ENCODE measurements at regions not wholly inside any gene's neighbourhood (a gene's known extent, or its start where the extent isn't known, plus 50 kb on each side); places are given as distances from the start of the nearest gene placed in this dataset.

- no peak for DNase-seq (ENCODE audit: low read depth in 2 of 2)
- no peak for TF ChIP-seq CTCF (IDR thresholded peaks at IDR 0.05; ENCODE audit: low read depth, low read length)
- no peak overlapping the region for H3K4me3 ChIP-seq (replicated peaks in 1 of 2; ENCODE audit: low read depth in 2 of 2, low read length in 2 of 2)
These were observed 238.5 kb upstream of the HS3ST5 start for GRCh38 chr6:114581293-114581692.

- no peak for DNase-seq (ENCODE audit: low read depth in 2 of 2)
- no peak for TF ChIP-seq CTCF (IDR thresholded peaks at IDR 0.05; ENCODE audit: low read depth, low read length)
- no peak overlapping the region for H3K4me3 ChIP-seq (replicated peaks in 1 of 2; ENCODE audit: low read depth in 2 of 2, low read length in 2 of 2)
These were observed 238.1 kb upstream of the HS3ST5 start for GRCh38 chr6:114580882-114581281.

GRCh38 chr6:114579486-114579885, 236.7 kb upstream of the HS3ST5 start:
- no peak for TF ChIP-seq CTCF (IDR thresholded peaks at IDR 0.05; ENCODE audit: low read depth, low read length)
- DNase-seq (ENCODE audit: low read depth in 2 of 2): no peak
- no peak overlapping the region for H3K4me3 ChIP-seq (replicated peaks in 1 of 2; ENCODE audit: low read depth in 2 of 2, low read length in 2 of 2)

- H3K4me3 ChIP-seq (replicated peaks in 1 of 2; ENCODE audit: low read depth in 2 of 2, low read length in 2 of 2): no peak overlapping the region
- TF ChIP-seq CTCF (IDR thresholded peaks at IDR 0.05; ENCODE audit: low read depth, low read length): no peak
- DNase-seq (ENCODE audit: low read depth in 2 of 2): no peak
These were observed 234.3 kb upstream of the HS3ST5 start for GRCh38 chr6:114577109-114577508.

- no peak for DNase-seq (ENCODE audit: low read depth in 2 of 2)
- no peak for TF ChIP-seq CTCF (IDR thresholded peaks at IDR 0.05; ENCODE audit: low read depth, low read length)
- no peak overlapping the region for H3K4me3 ChIP-seq (replicated peaks in 1 of 2; ENCODE audit: low read depth in 2 of 2, low read length in 2 of 2)
These were observed 233.5 kb upstream of the HS3ST5 start for GRCh38 chr6:114576330-114576729.

GRCh38 chr6:114569669-114570068, 226.8 kb upstream of the HS3ST5 start:
- no peak for DNase-seq (ENCODE audit: low read depth in 2 of 2)
- no peak overlapping the region for H3K4me3 ChIP-seq (replicated peaks in 1 of 2; ENCODE audit: low read depth in 2 of 2, low read length in 2 of 2)
- no peak for TF ChIP-seq CTCF (IDR thresholded peaks at IDR 0.05; ENCODE audit: low read depth, low read length)

- H3K4me3 ChIP-seq (replicated peaks in 1 of 2; ENCODE audit: low read depth in 2 of 2, low read length in 2 of 2): no peak overlapping the region
- no peak for DNase-seq (ENCODE audit: low read depth in 2 of 2)
- no peak for TF ChIP-seq CTCF (IDR thresholded peaks at IDR 0.05; ENCODE audit: low read depth, low read length)
These were observed 221.6 kb upstream of the HS3ST5 start for GRCh38 chr6:114564302-114564933.

Data from cardiac fibroblast (primary cell).